ENCODE measurements at regions not wholly inside any gene's neighbourhood (a gene's known extent, or its start where the extent isn't known, plus 50 kb on each side); places are given as distances from the start of the nearest gene placed in this dataset.

DNA sequence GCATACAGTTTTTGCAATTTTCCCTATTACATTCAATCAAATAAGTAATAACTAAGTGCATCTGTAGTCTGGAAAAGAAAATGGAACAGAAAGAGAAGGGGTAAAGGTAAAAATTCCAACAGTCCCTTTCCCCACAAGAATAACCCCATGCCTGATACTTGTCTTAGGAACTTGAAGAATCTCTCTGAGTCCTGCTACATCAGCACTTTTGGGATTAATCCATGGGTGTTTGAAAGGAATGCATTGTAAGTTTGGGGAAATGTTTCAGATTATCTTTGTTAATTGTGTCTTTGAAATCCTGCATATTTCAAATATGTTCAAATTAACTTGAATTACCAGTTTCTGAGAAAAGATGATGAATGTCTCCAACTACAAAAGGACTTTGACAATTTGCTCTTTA lies 667.3 kb upstream of the PRKX start:
- H3K9me3 Mint-ChIP-seq = peaks cover 18% of the 10 kb centered on the region
- intact Hi-C loops (cut with micrococcal nuclease) = no loop called here
- no peak for DNase-seq (ENCODE audit: low spot score)
- no peak overlapping the region for H3K27ac Mint-ChIP-seq
- H3K4me3 Mint-ChIP-seq (ENCODE audit: low read depth) = no peak overlapping the region
- no peaks in the 10 kb centered on the region for H3K27me3 Mint-ChIP-seq (ENCODE audit: low read depth)
- H3K36me3 Mint-ChIP-seq (ENCODE audit: low read depth) = no peaks in the 10 kb centered on the region
- H3K4me1 Mint-ChIP-seq (ENCODE audit: low read depth) = no peaks in the 10 kb centered on the region

DNA sequence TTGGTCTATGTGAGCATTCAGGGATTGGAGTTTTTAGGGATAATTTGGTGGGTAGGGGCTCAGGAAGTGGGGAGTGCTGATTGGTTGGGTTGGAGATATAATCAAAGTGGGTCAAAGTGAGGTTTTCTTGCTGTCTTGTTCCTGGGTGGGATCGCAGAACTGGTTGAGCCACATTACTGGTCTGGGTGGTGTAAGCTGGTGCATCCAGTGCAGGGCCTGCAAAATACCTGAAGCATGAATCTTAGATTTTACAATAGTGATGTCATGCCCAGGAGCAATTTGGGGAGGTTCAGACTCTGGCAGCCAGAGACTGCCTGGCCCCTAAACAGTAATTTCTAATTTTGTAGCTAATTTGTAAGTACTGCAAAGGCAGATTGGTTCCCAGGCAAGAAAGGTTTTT lies 665.6 kb upstream of the PRKX start:
- H3K9me3 Mint-ChIP-seq = peaks cover 18% of the 10 kb centered on the region
- no peaks in the 10 kb centered on the region for H3K27me3 Mint-ChIP-seq (ENCODE audit: low read depth)
- intact Hi-C loops (cut with micrococcal nuclease) = no loop called here
- H3K36me3 Mint-ChIP-seq (ENCODE audit: low read depth) = no peaks in the 10 kb centered on the region
- DNase-seq (ENCODE audit: low spot score) = no peak
- H3K4me3 Mint-ChIP-seq (ENCODE audit: low read depth) = no peak overlapping the region
- no peak overlapping the region for H3K27ac Mint-ChIP-seq
- no peaks in the 10 kb centered on the region for H3K4me1 Mint-ChIP-seq (ENCODE audit: low read depth)

DNA sequence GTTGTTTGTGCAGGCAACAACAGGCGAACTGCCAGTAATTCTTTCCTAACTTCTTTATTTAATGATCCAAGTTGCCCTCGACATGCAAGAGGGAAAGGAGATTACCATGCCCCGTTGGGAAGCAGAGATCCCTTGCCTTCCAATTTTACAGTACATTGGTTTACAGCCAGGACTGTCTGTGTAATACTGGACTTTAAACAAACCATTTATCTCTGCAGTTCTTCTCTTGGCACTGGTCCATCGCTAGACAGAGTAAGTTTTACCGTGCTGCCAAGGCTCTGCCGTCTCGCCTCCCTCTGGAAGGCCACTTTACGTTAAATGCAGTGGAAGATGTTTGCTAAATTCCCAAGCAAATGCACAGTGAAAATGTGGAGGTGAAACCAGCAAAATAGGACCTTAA lies 660.3 kb upstream of the PRKX start:
- Mint-ChIP-seq H3K27ac (no peak overlapping the region), H3K4me3 (ENCODE audit: low read depth) (no peak overlapping the region), H3K27me3 (ENCODE audit: low read depth) (no peaks in the 10 kb centered on the region), H3K9me3 (peaks cover 10% of the 10 kb centered on the region), H3K4me1 (ENCODE audit: low read depth) (no peaks in the 10 kb centered on the region), H3K36me3 (ENCODE audit: low read depth) (no peaks in the 10 kb centered on the region)
- intact Hi-C loops (cut with micrococcal nuclease) = no loop called here
- no peak for DNase-seq (ENCODE audit: low spot score)

DNA sequence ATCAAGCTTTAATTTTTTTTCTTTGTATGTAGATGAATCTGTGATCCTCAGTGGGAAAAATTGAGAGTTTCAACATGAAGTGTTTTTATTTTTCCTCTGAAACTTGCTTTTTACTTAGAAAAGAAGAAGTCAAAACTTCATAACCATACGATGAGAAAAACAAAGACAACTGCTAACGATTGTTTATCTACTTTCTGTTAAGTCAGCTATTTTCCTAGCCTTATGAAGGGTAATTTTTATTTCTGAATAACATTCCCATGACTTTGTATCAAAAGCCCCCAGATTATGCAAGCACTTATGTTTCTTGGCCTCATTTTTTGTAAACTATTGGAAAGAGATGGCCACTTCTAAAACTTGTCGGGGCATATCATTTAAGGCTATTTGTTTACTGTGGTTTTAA lies 645.1 kb upstream of the PRKX start:
- no peak overlapping the region for H3K27ac Mint-ChIP-seq
- H3K9me3 Mint-ChIP-seq = peaks cover 4% of the 10 kb centered on the region

GRCh38 chrX:4322916-4323315 lies 609.5 kb upstream of the PRKX start:
- Mint-ChIP-seq H3K36me3 (ENCODE audit: low read depth) (no peaks in the 10 kb centered on the region), H3K4me1 (ENCODE audit: low read depth) (no peaks in the 10 kb centered on the region), H3K27me3 (ENCODE audit: low read depth) (no peaks in the 10 kb centered on the region), H3K9me3 (no peaks in the 10 kb centered on the region), H3K4me3 (ENCODE audit: low read depth) (no peak overlapping the region), H3K27ac (no peak overlapping the region)
- intact Hi-C loops (cut with micrococcal nuclease) = no loop called here
- DNase-seq (ENCODE audit: low spot score) = no peak

More for the DNA sequence above, 645.1 kb upstream of the PRKX start:
- Mint-ChIP-seq H3K36me3 (ENCODE audit: low read depth) (no peaks in the 10 kb centered on the region), H3K27me3 (ENCODE audit: low read depth) (no peaks in the 10 kb centered on the region), H3K4me1 (ENCODE audit: low read depth) (no peaks in the 10 kb centered on the region), H3K4me3 (ENCODE audit: low read depth) (no peak overlapping the region)
- intact Hi-C loops (cut with micrococcal nuclease) = no loop called here
- no peak for DNase-seq (ENCODE audit: low spot score)

DNA sequence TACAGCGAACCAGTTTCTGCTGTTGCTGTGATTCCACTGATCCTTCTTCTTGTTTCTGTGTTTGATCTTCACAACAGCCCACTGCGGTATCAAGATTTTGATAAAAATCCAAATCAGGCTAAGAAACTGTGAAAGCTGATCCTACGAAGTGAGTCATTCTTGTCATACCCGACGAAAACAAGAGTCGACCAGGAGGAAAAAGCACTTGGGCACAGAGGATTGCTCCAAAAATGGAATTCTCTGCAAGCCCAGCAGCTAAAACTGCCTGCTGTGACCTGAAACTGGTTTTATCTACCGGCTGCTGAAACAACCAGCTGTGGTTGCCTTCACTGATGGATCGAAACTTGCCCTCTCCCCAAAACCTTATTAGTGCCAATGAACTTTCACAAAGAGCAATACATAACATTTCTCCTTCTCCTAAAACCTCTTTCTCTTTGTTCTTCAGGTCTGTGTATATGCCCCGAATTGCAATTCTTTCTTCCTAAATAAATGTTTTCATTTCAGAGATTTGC lies 607.0 kb upstream of the PRKX start:
- no peaks in the 10 kb centered on the region for H3K36me3 Mint-ChIP-seq (ENCODE audit: low read depth)
- DNase-seq (ENCODE audit: low spot score) = no peak
- intact Hi-C loops (cut with micrococcal nuclease) = no loop called here
- peaks cover 4% of the 10 kb centered on the region for H3K9me3 Mint-ChIP-seq
- H3K4me3 Mint-ChIP-seq (ENCODE audit: low read depth) = no peak overlapping the region
- H3K27ac Mint-ChIP-seq = no peak overlapping the region
- H3K4me1 Mint-ChIP-seq (ENCODE audit: low read depth) = no peaks in the 10 kb centered on the region
- no peaks in the 10 kb centered on the region for H3K27me3 Mint-ChIP-seq (ENCODE audit: low read depth)

DNA sequence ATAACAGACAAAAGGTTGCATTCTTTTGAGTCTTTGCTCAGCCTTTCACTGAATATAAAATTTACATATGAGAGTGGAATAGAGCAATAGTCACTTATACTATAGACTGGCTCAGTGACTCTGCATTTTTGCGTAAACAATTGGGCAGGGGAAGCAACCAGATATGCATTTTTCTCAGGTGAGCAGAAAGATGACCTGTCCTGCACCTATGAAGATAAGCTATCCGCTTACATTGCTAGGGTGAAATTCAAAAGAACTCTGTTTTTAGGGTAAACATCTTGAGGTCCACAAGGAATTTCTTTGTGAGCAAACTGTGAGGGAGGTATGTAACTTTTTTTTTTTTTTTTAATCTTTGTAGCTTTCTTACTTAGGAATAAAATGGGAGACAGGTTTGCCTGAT lies 602.4 kb upstream of the PRKX start:
- H3K36me3 Mint-ChIP-seq (ENCODE audit: low read depth) = no peaks in the 10 kb centered on the region
- no peaks in the 10 kb centered on the region for H3K27me3 Mint-ChIP-seq (ENCODE audit: low read depth)
- DNase-seq (ENCODE audit: low spot score) = no peak
- no peaks in the 10 kb centered on the region for H3K4me1 Mint-ChIP-seq (ENCODE audit: low read depth)
- H3K27ac Mint-ChIP-seq = no peak overlapping the region
- H3K9me3 Mint-ChIP-seq = peaks cover 12% of the 10 kb centered on the region
- no peak overlapping the region for H3K4me3 Mint-ChIP-seq (ENCODE audit: low read depth)
- intact Hi-C loops (cut with micrococcal nuclease) = no loop called here

- peaks cover 12% of the 10 kb centered on the region for H3K9me3 Mint-ChIP-seq
- H3K4me3 Mint-ChIP-seq (ENCODE audit: low read depth) = no peak overlapping the region
- H3K36me3 Mint-ChIP-seq (ENCODE audit: low read depth) = no peaks in the 10 kb centered on the region
- intact Hi-C loops (cut with micrococcal nuclease) = no loop called here
- H3K27me3 Mint-ChIP-seq (ENCODE audit: low read depth) = no peaks in the 10 kb centered on the region
- no peak for DNase-seq (ENCODE audit: low spot score)
- H3K4me1 Mint-ChIP-seq (ENCODE audit: low read depth) = no peaks in the 10 kb centered on the region
- H3K27ac Mint-ChIP-seq = no peak overlapping the region
Measured at GRCh38 chrX:4314586-4314985, 601.1 kb upstream of the PRKX start.

DNA sequence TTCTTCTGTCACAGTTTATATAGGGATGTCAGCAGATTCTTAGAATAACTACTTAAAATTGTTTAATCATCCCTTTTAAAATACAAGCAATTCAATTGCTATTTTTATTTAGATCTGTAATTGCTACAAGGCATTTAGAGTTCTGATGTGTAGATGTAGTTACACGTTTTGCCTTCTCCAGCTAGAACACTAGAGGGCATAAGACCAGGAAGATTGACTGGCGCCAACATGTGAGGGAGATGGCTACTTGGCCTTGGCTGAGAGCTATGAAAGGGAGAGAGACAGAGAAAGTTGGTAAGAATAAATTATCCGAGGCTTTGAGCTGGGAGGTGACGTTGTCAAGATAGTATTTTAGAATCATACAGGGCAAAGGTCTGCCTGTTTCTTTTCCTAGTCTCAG lies 563.7 kb upstream of the PRKX start:
- no peak for DNase-seq (ENCODE audit: low spot score)
- intact Hi-C loops (cut with micrococcal nuclease) = no loop called here
- no peaks in the 10 kb centered on the region for H3K4me1 Mint-ChIP-seq (ENCODE audit: low read depth)
- H3K27me3 Mint-ChIP-seq (ENCODE audit: low read depth) = no peaks in the 10 kb centered on the region
- H3K9me3 Mint-ChIP-seq = peaks cover under 1% of the 10 kb centered on the region
- no peak overlapping the region for H3K27ac Mint-ChIP-seq
- no peaks in the 10 kb centered on the region for H3K36me3 Mint-ChIP-seq (ENCODE audit: low read depth)
- no peak overlapping the region for H3K4me3 Mint-ChIP-seq (ENCODE audit: low read depth)

- Mint-ChIP-seq H3K4me1 (ENCODE audit: low read depth) (no peaks in the 10 kb centered on the region), H3K36me3 (ENCODE audit: low read depth) (no peaks in the 10 kb centered on the region), H3K4me3 (ENCODE audit: low read depth) (no peak overlapping the region), H3K27me3 (ENCODE audit: low read depth) (no peaks in the 10 kb centered on the region), H3K9me3 (no peaks in the 10 kb centered on the region), H3K27ac (no peak overlapping the region)
- no peak for DNase-seq (ENCODE audit: low spot score)
- intact Hi-C loops (cut with micrococcal nuclease) = no loop called here
Measured at GRCh38 chrX:4268676-4269075, 555.2 kb upstream of the PRKX start.

DNA sequence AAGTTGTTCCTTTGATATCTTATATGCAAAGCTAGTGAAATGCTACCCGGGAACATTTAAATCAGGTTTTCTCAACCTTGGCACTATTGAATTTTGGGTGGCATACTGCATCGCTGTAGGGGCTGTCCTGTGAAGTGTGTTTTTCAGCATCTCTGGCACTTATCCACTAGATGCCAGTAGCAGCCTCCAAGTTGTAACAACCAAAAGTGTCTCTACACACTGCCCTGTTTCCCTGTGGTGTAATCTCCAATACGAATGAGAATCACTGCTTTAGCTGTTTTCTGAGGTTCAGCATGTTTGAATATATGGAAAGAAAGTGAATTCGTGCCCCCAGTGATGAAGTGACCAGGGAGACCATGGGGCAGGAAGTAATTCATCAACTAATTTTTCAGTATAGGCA lies 551.6 kb upstream of the PRKX start:
- H3K27me3 Mint-ChIP-seq (ENCODE audit: low read depth) = no peaks in the 10 kb centered on the region
- H3K4me1 Mint-ChIP-seq (ENCODE audit: low read depth) = no peaks in the 10 kb centered on the region
- intact Hi-C loops (cut with micrococcal nuclease) = no loop called here
- H3K36me3 Mint-ChIP-seq (ENCODE audit: low read depth) = no peaks in the 10 kb centered on the region
- no peak overlapping the region for H3K27ac Mint-ChIP-seq
- no peak overlapping the region for H3K4me3 Mint-ChIP-seq (ENCODE audit: low read depth)
- DNase-seq (ENCODE audit: low spot score) = no peak
- no peaks in the 10 kb centered on the region for H3K9me3 Mint-ChIP-seq

GRCh38 chrX:4263030-4263803 lies 549.8 kb upstream of the PRKX start:
- Mint-ChIP-seq H3K9me3 (no peaks in the 10 kb centered on the region), H3K27ac (no peak overlapping the region), H3K4me3 (ENCODE audit: low read depth) (no peak overlapping the region), H3K27me3 (ENCODE audit: low read depth) (no peaks in the 10 kb centered on the region), H3K36me3 (ENCODE audit: low read depth) (no peaks in the 10 kb centered on the region), H3K4me1 (ENCODE audit: low read depth) (no peaks in the 10 kb centered on the region)
- intact Hi-C loops (cut with micrococcal nuclease) = no loop called here
- DNase-seq (ENCODE audit: low spot score) = no peak

GRCh38 chrX:4253092-4253491 lies 539.6 kb upstream of the PRKX start:
- no peak overlapping the region for H3K4me3 Mint-ChIP-seq (ENCODE audit: low read depth)

DNA sequence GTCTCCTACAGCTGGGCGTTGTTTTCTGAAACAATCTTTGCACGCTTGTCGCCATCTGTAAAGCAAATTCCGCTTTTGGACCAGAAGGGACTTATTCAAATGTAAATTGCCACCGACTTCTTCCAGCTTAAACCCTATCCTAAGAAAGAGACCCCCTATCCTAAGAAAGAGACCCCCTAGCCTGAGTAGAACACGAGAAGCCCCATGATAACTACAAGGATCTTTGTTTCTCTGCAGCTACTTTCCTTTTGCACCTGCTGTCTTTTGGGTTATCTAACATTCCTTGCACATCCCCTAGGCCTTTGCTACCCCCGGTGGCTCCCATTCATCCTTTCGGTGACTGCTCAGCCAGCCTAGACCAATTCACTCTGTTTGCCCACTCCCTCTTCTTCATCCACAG lies 536.0 kb upstream of the PRKX start:
- H3K36me3 Mint-ChIP-seq (ENCODE audit: low read depth) = no peaks in the 10 kb centered on the region
- no peak for DNase-seq (ENCODE audit: low spot score)
- H3K27me3 Mint-ChIP-seq (ENCODE audit: low read depth) = no peaks in the 10 kb centered on the region
- H3K4me1 Mint-ChIP-seq (ENCODE audit: low read depth) = peaks cover 3% of the 10 kb centered on the region
- H3K27ac Mint-ChIP-seq = no peak overlapping the region
- no peak overlapping the region for H3K4me3 Mint-ChIP-seq (ENCODE audit: low read depth)
- peaks cover 15% of the 10 kb centered on the region for H3K9me3 Mint-ChIP-seq
- intact Hi-C loops (cut with micrococcal nuclease) = no loop called here

More at GRCh38 chrX:4253092-4253491, 539.6 kb upstream of the PRKX start:
- intact Hi-C loops (cut with micrococcal nuclease) = no loop called here
- Mint-ChIP-seq H3K36me3 (ENCODE audit: low read depth) (no peaks in the 10 kb centered on the region), H3K27me3 (ENCODE audit: low read depth) (no peaks in the 10 kb centered on the region), H3K9me3 (peaks cover 12% of the 10 kb centered on the region), H3K27ac (no peak overlapping the region), H3K4me1 (ENCODE audit: low read depth) (peaks cover 3% of the 10 kb centered on the region)
- no peak for DNase-seq (ENCODE audit: low spot score)
